ENCODE measurements at regions not wholly inside any gene's neighbourhood (a gene's known extent, or its start where the extent isn't known, plus 50 kb on each side); places are given as distances from the start of the nearest gene placed in this dataset.

GRCh38 chr21:35349376-35350080 is 300.4 kb upstream of the RUNX1 start:
- intact Hi-C loops (cut with DNase I): no loop called here
- Histone ChIP-seq H3K27ac (no peak overlapping the region), H3K4me3 (no peak overlapping the region), H3K36me3 (replicated peaks in 1 of 2) (no peaks in the 10 kb centered on the region), H3K9me3 (replicated peaks in 1 of 3) (no peaks in the 10 kb centered on the region), H3K4me1 (replicated peaks in 1 of 2) (no peaks in the 10 kb centered on the region), H3K27me3 (no peaks in the 10 kb centered on the region)
- WGBS, 4 donors: 78 to 81% (median 79%) methylated on average over 9 of the region's 9 CpGs
- TF ChIP-seq CTCF (IDR thresholded peaks at IDR 0.05) (no peak), POLR2A (IDR thresholded peaks at IDR 0.05) (no peak)
- no peak for DNase-seq

- no peaks in the 10 kb centered on the region for H3K27me3 ChIP-seq
- no peak overlapping the region for H3K4me3 ChIP-seq
- intact Hi-C loops (cut with DNase I): no loop called here
- TF ChIP-seq POLR2A (IDR thresholded peaks at IDR 0.05) (no peak), CTCF (IDR thresholded peaks at IDR 0.05) (no peak)
- H3K36me3 ChIP-seq (replicated peaks in 1 of 2): no peaks in the 10 kb centered on the region
- H3K9me3 ChIP-seq (replicated peaks in 1 of 3): no peaks in the 10 kb centered on the region
- no peaks in the 10 kb centered on the region for H3K4me1 ChIP-seq (replicated peaks in 1 of 2)
- H3K27ac ChIP-seq: no peak overlapping the region
- 27 to 41% (median 38%) methylated on average over 1 of the region's 1 CpG for WGBS, 4 donors
- no peak for DNase-seq
Measured at GRCh38 chr21:35348686-35349085, 299.6 kb upstream of the RUNX1 start.

GRCh38 chr21:35346697-35347096 is 297.6 kb upstream of the RUNX1 start:
- Histone ChIP-seq H3K4me3 (no peak overlapping the region), H3K27me3 (no peaks in the 10 kb centered on the region), H3K27ac (no peak overlapping the region), H3K36me3 (replicated peaks in 1 of 2) (no peaks in the 10 kb centered on the region), H3K9me3 (replicated peaks in 1 of 3) (no peaks in the 10 kb centered on the region), H3K4me1 (replicated peaks in 1 of 2) (no peaks in the 10 kb centered on the region)
- intact Hi-C loops (cut with DNase I): no loop called here
- no peak for DNase-seq
- TF ChIP-seq CTCF (IDR thresholded peaks at IDR 0.05): no peak
- no peak for TF ChIP-seq POLR2A (IDR thresholded peaks at IDR 0.05)
- WGBS, 4 donors: 83 to 87% (median 87%) methylated on average over 4 of the region's 4 CpGs

- H3K9me3 ChIP-seq (replicated peaks in 1 of 3): no peaks in the 10 kb centered on the region
- TF ChIP-seq POLR2A (IDR thresholded peaks at IDR 0.05): no peak
- TF ChIP-seq CTCF (IDR thresholded peaks at IDR 0.05): no peak
- H3K36me3 ChIP-seq (replicated peaks in 1 of 2): no peaks in the 10 kb centered on the region
- no peaks in the 10 kb centered on the region for H3K27me3 ChIP-seq
- no peaks in the 10 kb centered on the region for H3K4me1 ChIP-seq (replicated peaks in 1 of 2)
- intact Hi-C loops (cut with DNase I): no loop called here
- H3K4me3 ChIP-seq: no peak overlapping the region
- H3K27ac ChIP-seq: no peak overlapping the region
- no peak for DNase-seq
Measured at GRCh38 chr21:35345954-35346353, 296.9 kb upstream of the RUNX1 start.

Measured in adrenal gland (tissue), 9 donors.